Astrocyte of the cerebellum (primary cell): ENCODE measurements at regions not wholly inside any gene's neighbourhood (a gene's known extent, or its start where the extent isn't known, plus 50 kb on each side); places are given as distances from the start of the nearest gene placed in this dataset.

Experiments used
- DNase-seq: peaks from one replicate; pipeline ENCODE4 v3.0.0-alpha.2; 2011; ENCODE audit warnings: low read depth
- H3K4me3 ChIP-seq: 2 replicates; pipeline ENCODE4 v1.5.1; 2011; ENCODE audit warnings: mild to moderate bottlenecking, low read depth, low read length, moderate library complexity
- in situ Hi-C: cut with HindIII; loops from 2 replicates; pipeline ENCODE4 v1.10.0; 2017; ENCODE audit warnings: low sequenced_read_pairs
- TF ChIP-seq, protein P1 (sequence below): IDR thresholded peaks from 2 replicates; pipeline ENCODE4 v1.5.1; 2012; ENCODE audit warnings: low read length, low read depth, moderate library complexity, mild to moderate bottlenecking; ENCODE audit errors: missing control alignments

GRCh38 chr3:22172964-22173363 is 422.0 kb upstream of the ZNF385D start:
- DNase-seq = no peak
- TF ChIP-seq, protein P1, sequence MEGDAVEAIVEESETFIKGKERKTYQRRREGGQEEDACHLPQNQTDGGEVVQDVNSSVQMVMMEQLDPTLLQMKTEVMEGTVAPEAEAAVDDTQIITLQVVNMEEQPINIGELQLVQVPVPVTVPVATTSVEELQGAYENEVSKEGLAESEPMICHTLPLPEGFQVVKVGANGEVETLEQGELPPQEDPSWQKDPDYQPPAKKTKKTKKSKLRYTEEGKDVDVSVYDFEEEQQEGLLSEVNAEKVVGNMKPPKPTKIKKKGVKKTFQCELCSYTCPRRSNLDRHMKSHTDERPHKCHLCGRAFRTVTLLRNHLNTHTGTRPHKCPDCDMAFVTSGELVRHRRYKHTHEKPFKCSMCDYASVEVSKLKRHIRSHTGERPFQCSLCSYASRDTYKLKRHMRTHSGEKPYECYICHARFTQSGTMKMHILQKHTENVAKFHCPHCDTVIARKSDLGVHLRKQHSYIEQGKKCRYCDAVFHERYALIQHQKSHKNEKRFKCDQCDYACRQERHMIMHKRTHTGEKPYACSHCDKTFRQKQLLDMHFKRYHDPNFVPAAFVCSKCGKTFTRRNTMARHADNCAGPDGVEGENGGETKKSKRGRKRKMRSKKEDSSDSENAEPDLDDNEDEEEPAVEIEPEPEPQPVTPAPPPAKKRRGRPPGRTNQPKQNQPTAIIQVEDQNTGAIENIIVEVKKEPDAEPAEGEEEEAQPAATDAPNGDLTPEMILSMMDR = no peak
- no peak overlapping the region for H3K4me3 ChIP-seq
- in situ Hi-C loops = no loop called here

DNA sequence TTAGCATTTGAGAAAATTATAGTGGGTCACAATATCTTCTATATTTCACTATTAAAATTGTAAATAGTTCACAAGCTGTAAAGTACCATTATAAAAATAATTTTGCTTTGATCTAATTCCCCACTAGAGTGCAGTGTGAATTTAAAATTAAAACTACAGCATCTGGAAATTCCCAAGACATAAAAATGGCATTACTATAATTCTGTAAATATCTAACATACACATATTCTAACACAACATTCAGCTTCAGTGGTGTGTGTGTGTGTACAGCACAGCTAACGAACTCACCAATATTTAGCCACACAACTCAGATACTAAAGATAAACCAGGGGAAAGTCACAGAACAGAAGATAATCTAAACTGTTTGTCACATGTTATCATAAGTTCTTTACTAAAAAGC is 424.9 kb upstream of the ZNF385D start:
- in situ Hi-C loops = no loop called here
- H3K4me3 ChIP-seq = no peak overlapping the region
- DNase-seq = no peak
- TF ChIP-seq, protein P1 = peak; percentile 4

DNA sequence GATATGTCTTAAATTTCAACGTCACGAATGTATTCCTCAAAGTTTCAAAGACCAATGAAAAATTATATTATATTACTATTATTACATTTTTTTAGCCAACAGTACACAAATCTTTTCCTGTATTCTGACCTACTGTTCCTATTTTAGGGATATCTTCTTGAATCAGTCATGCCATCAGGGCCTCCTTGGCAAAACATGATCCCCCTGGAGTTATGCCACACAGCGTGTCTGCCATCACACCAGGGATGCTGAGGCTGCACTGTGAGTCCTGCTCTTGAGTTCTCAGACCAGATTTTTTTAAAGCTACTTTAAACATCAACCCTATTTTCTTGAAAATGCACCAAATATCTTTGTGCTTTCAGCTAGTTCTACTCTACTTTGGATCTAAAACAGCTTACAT is 425.9 kb upstream of the ZNF385D start:
- in situ Hi-C loops = no loop called here
- no peak for DNase-seq
- TF ChIP-seq, protein P1 = no peak

GRCh38 chr3:22189616-22190015 is 438.6 kb upstream of the ZNF385D start:
- in situ Hi-C loops = no loop called here
- H3K4me3 ChIP-seq = no peak overlapping the region
- TF ChIP-seq, protein P1 = no peak
- DNase-seq = no peak

More for the DNA sequence above, 425.9 kb upstream of the ZNF385D start:
- H3K4me3 ChIP-seq = no peak overlapping the region

GRCh38 chr3:22199095-22199494 is 448.1 kb upstream of the ZNF385D start:
- H3K4me3 ChIP-seq = no peak overlapping the region
- in situ Hi-C loops = no loop called here
- TF ChIP-seq, protein P1 = no peak
- no peak for DNase-seq

- TF ChIP-seq, protein P1 = no peak
- no peak overlapping the region for H3K4me3 ChIP-seq
- DNase-seq = no peak
- in situ Hi-C loops = no loop called here
Measured at GRCh38 chr3:22208844-22209243, 457.8 kb upstream of the ZNF385D start.

DNA sequence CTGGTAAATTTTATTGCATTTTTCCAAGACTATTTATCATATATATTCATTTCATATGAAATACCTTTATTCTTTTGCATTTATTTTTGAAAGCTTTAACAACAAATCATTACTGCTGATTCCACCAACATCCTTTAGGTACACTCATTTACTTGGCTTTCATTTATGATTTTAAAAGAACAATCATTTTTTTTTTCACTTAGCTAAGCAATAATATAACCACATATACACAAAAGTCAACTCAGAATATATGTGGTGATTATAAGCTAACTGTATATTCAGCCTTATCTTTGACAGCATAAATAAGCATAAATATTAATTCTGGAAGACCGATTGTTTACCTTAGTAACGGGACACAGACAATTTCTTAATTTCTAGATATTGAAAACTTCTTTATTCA is 458.6 kb upstream of the ZNF385D start:
- DNase-seq = no peak
- H3K4me3 ChIP-seq = no peak overlapping the region
- in situ Hi-C loops = no loop called here
- TF ChIP-seq, protein P1 = no peak
